K562 (cell line): ENCODE measurements at regions not wholly inside any gene's neighbourhood (a gene's known extent, or its start where the extent isn't known, plus 50 kb on each side); places are given as distances from the start of the nearest gene placed in this dataset.

Experiments
- ATAC-seq: fragments of 200-7000 bp; cut with Tn5 transposase; 3 replicates; pipeline ENCODE4 v1.9.1; 2020; ENCODE audit warnings: moderate library complexity
- BruUV-seq: library from RNA; stranded (reverse); fragments of 400-500 nt; replicated peaks from 2 replicates; lab custom pipeline; 2021; lab: Mats Ljungman, UMichigan
- CTCF ChIA-PET: fragments of 300-600 bp; formaldehyde crosslinking; extraction: SDS; loops from one replicate; lab custom pipeline; 2021; ENCODE audit warnings: low intra/inter-chr PET ratio; lab: Yijun Ruan, JAX
- POLR2A ChIA-PET: fragments of 300-600, 350-650 bp; sonication (Branson Sonifier 250); formaldehyde crosslinking; extraction: SDS; loops from one replicate; lab custom pipeline; 2021; ENCODE audit warnings: antibody characterized with exemption, inconsistent platforms; lab: Yijun Ruan, JAX
- DNase-seq, 4 experiments: peaks; one replicate each; pipeline versions ENCODE4 v3.0.0 to v3.0.0-alpha.2; 2011 to 2018; ENCODE audit warnings: low spot score in 3 of 4, mixed read lengths in 3 of 4; ENCODE audit errors: extremely low read depth in 1 of 4
- FAIRE-seq: peaks from 2 replicates; lab custom pipeline; 2011; peaks lifted over from hg19 to GRCh38; lab: Jason Lieb, UNC
- H2AFZ ChIP-seq: 2 replicates; pipeline ENCODE4 v1.6.0; 2011; ENCODE audit warnings: low read depth, low read length, control low read depth, inconsistent platforms
- H3K27ac ChIP-seq: fragments of 200-600 bp; 3 replicates; pipeline ENCODE4 v1.8.0; 2011; ENCODE audit warnings: low read depth, mild to moderate bottlenecking, control low read depth, inconsistent platforms, low read length, moderate library complexity, mixed read lengths; ENCODE audit errors: extremely low read depth
- H3K27me3 ChIP-seq, 2 experiments: fragments of 300-600 bp in 1 of 2; 2 replicates in 1 of 2; 3 replicates in 1 of 2; pipeline versions ENCODE4 v1.6.0 to v1.8.0; 2011; ENCODE audit warnings: inconsistent platforms in 2 of 2, low read length in 2 of 2, mild to moderate bottlenecking in 1 of 2, mixed read lengths in 1 of 2, moderate library complexity in 1 of 2; ENCODE audit not compliant: control insufficient read depth in 2 of 2, insufficient read depth in 2 of 2
- H3K36me3 ChIP-seq: fragments of 300-600 bp; 3 replicates; pipeline ENCODE4 v1.8.0; 2011; ENCODE audit warnings: mild to moderate bottlenecking, low read length, inconsistent platforms; ENCODE audit not compliant: control insufficient read depth, insufficient read depth
- H3K4me1 ChIP-seq, 2 experiments: fragments of 200-600 bp in 1 of 2; replicated peaks in 1 of 2; 2 replicates in 1 of 2; 3 replicates in 1 of 2; pipeline versions ENCODE4 v1.5.1 to v1.8.0; 2011; ENCODE audit warnings: inconsistent platforms in 2 of 2, low read length in 2 of 2, mild to moderate bottlenecking in 1 of 2, mixed read lengths in 1 of 2, moderate library complexity in 1 of 2; ENCODE audit not compliant: control insufficient read depth in 2 of 2, insufficient read depth in 2 of 2
- H3K4me2 ChIP-seq: 2 replicates; pipeline ENCODE4 v1.6.1; 2011; ENCODE audit warnings: low read length, control low read depth, inconsistent platforms, mixed read lengths; ENCODE audit not compliant: insufficient read depth
- H3K4me3 ChIP-seq: fragments of 200-600 bp; sonication (generic), shearing (Covaris generic); 2 replicates; pipeline ENCODE4 v1.5.1; 2016; ENCODE audit warnings: control low read depth, inconsistent platforms
- H3K79me2 ChIP-seq: fragments of 200-600 bp; 3 replicates; pipeline ENCODE4 v1.8.0; 2011; ENCODE audit warnings: low read length, inconsistent platforms; ENCODE audit not compliant: control insufficient read depth, insufficient read depth
- H3K9ac ChIP-seq, 2 experiments: 2 replicates each; pipeline versions ENCODE4 v1.6.0 to v1.6.1; 2011; ENCODE audit warnings: low read depth in 2 of 2, low read length in 2 of 2, control low read depth in 1 of 2, inconsistent platforms in 1 of 2, mild to moderate bottlenecking in 1 of 2, mixed read lengths in 1 of 2; ENCODE audit not compliant: insufficient read depth in 1 of 2
- H3K9me1 ChIP-seq: one replicate; pipeline ENCODE4 v1.6.0; 2011; ENCODE audit warnings: inconsistent platforms, mild to moderate bottlenecking, low read length, moderate library complexity; ENCODE audit not compliant: control insufficient read depth, insufficient read depth
- H3K9me3 ChIP-seq: replicated peaks from 2 replicates; pipeline ENCODE4 v1.5.1; 2011; ENCODE audit warnings: low read depth, low read length, inconsistent platforms; ENCODE audit not compliant: control insufficient read depth, insufficient read depth
- H4K20me1 ChIP-seq: replicated peaks from 2 replicates; pipeline ENCODE4 v1.6.1; 2011; ENCODE audit warnings: low read length, inconsistent platforms, mixed read lengths; ENCODE audit not compliant: control insufficient read depth, insufficient read depth
- CREM ChIP-seq: IDR thresholded peaks from 2 replicates; pipeline ENCODE4 v1.6.1; 2014; ENCODE audit warnings: antibody characterized with exemption, low read depth
- MTA1 ChIP-seq: fragments of 450-650 bp; IDR thresholded peaks from 2 replicates; pipeline ENCODE4 v1.6.1; 2017; ENCODE audit warnings: borderline replicate concordance
- RAD51 ChIP-seq: fragments of 450-650 bp; IDR thresholded peaks from 2 replicates; pipeline ENCODE4 v1.7.1; 2016; ENCODE audit warnings: low read depth, mild to moderate bottlenecking, borderline replicate concordance
- WGBS: fragments of 100-300 bp; shearing (Covaris generic); methylation state at CpG from one replicate; pipeline ENCODE4 v1.1.6; 2016; ENCODE audit warnings: low coverage, mixed read lengths; ENCODE audit not compliant: insufficient coverage; ENCODE audit errors: missing lambda C conversion rate; 5-methylcytosine and 5-hydroxymethylcytosine counted together
- in situ Hi-C: fragments of 300-500 bp; cut with MboI; formaldehyde crosslinking; loops from 4 replicates; pipeline ENCODE4 v1.15.0; 2018; ENCODE audit warnings: inconsistent platforms, mixed read lengths
- intact Hi-C: fragments of 100-400 bp; cut with micrococcal nuclease; formaldehyde crosslinking; loops from 2 replicates; pipeline ENCODE4 v1.14.2; 2022
- TF ChIP-seq, protein P1 (sequence below), 3 experiments: IDR thresholded peaks in 2 of 3; conservative IDR thresholded peaks in 1 of 3; 2 replicates each; pipeline ENCODE4 v1.5.1; 2011 to 2012; ENCODE audit warnings: low read length in 3 of 3, mild to moderate bottlenecking in 3 of 3, control low read depth in 2 of 3, improper control_type of control experiment in 1 of 3, inconsistent platforms in 1 of 3, low read depth in 1 of 3, mixed read lengths in 1 of 3, moderate library complexity in 1 of 3; ENCODE audit not compliant: insufficient read depth in 2 of 3
- TF ChIP-seq, protein P2 (sequence below), 2 experiments: fragments of 450-650 bp in 1 of 2; sonication (generic) in 1 of 2; formaldehyde crosslinking in 1 of 2; IDR thresholded peaks; 2 replicates each; pipeline versions ENCODE4 v1.7.1 to v1.9.0; 2016 to 2022; ENCODE audit warnings: inconsistent platforms in 1 of 2, mild to moderate bottlenecking in 1 of 2, missing genetic modification reagents in 1 of 2
- TF ChIP-seq, protein P3 (sequence below), 2 experiments: fragments of 450-650 bp in 1 of 2; IDR thresholded peaks; 2 replicates each; pipeline ENCODE4 v1.6.1; 2011 to 2017; ENCODE audit warnings: low read depth in 2 of 2, antibody characterized with exemption in 1 of 2, borderline replicate concordance in 1 of 2, low read length in 1 of 2, mild to moderate bottlenecking in 1 of 2, mixed read lengths in 1 of 2; ENCODE audit not compliant: control insufficient read depth in 1 of 2

DNA sequence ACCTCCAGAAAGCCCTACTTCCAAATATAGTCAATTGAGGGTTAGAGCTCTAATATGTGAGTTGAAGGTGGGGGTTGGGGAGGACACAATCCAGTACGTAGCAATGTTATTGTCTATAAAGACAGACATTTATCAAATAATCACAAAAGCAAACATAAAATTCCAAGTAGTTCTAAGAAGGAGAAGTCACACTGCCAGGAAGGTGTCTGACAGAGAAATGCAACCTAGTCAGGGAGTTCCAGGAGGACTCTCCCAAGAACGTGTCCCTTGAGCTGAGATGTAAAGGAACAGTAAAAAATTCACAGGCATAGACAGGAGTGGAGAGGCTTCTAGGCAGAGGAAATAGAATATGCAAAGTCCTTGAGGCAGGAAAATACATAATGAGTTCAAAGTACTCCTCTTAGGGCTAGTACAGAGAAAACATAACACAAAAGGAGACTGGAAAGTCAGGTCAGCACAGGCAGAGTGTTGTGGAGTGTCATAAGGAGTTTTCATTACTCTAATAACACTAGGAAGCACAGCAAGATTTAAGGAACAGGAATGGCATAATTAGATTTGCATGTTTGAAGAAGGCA lies 277.6 kb upstream of the STT3B start:
- H2AFZ ChIP-seq = no peak overlapping the region
- WGBS = 0% methylated on average over 2 of the region's 2 CpGs
- intact Hi-C loops = no loop called here
- TF ChIP-seq MTA1 (no peak), CREM (no peak), RAD51 (no peak)
- TF ChIP-seq, protein P1, sequence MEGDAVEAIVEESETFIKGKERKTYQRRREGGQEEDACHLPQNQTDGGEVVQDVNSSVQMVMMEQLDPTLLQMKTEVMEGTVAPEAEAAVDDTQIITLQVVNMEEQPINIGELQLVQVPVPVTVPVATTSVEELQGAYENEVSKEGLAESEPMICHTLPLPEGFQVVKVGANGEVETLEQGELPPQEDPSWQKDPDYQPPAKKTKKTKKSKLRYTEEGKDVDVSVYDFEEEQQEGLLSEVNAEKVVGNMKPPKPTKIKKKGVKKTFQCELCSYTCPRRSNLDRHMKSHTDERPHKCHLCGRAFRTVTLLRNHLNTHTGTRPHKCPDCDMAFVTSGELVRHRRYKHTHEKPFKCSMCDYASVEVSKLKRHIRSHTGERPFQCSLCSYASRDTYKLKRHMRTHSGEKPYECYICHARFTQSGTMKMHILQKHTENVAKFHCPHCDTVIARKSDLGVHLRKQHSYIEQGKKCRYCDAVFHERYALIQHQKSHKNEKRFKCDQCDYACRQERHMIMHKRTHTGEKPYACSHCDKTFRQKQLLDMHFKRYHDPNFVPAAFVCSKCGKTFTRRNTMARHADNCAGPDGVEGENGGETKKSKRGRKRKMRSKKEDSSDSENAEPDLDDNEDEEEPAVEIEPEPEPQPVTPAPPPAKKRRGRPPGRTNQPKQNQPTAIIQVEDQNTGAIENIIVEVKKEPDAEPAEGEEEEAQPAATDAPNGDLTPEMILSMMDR (IDR thresholded peaks at IDR 0.05 in 2 of 3, conservative IDR thresholded peaks at IDR 0.05 in 1 of 3; ENCODE audit: insufficient read depth in 2 of 3, low read depth in 1 of 3, low read length in 3 of 3) = no peak
- TF ChIP-seq, protein P2, sequence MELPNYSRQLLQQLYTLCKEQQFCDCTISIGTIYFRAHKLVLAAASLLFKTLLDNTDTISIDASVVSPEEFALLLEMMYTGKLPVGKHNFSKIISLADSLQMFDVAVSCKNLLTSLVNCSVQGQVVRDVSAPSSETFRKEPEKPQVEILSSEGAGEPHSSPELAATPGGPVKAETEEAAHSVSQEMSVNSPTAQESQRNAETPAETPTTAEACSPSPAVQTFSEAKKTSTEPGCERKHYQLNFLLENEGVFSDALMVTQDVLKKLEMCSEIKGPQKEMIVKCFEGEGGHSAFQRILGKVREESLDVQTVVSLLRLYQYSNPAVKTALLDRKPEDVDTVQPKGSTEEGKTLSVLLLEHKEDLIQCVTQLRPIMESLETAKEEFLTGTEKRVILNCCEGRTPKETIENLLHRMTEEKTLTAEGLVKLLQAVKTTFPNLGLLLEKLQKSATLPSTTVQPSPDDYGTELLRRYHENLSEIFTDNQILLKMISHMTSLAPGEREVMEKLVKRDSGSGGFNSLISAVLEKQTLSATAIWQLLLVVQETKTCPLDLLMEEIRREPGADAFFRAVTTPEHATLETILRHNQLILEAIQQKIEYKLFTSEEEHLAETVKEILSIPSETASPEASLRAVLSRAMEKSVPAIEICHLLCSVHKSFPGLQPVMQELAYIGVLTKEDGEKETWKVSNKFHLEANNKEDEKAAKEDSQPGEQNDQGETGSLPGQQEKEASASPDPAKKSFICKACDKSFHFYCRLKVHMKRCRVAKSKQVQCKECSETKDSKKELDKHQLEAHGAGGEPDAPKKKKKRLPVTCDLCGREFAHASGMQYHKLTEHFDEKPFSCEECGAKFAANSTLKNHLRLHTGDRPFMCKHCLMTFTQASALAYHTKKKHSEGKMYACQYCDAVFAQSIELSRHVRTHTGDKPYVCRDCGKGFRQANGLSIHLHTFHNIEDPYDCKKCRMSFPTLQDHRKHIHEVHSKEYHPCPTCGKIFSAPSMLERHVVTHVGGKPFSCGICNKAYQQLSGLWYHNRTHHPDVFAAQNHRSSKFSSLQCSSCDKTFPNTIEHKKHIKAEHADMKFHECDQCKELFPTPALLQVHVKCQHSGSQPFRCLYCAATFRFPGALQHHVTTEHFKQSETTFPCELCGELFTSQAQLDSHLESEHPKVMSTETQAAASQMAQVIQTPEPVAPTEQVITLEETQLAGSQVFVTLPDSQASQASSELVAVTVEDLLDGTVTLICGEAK (IDR thresholded peaks at IDR 0.05) = no peak
- TF ChIP-seq, protein P2 (CRISPR knock-in tag; IDR thresholded peaks at IDR 0.05) = no peak
- TF ChIP-seq, protein P3, sequence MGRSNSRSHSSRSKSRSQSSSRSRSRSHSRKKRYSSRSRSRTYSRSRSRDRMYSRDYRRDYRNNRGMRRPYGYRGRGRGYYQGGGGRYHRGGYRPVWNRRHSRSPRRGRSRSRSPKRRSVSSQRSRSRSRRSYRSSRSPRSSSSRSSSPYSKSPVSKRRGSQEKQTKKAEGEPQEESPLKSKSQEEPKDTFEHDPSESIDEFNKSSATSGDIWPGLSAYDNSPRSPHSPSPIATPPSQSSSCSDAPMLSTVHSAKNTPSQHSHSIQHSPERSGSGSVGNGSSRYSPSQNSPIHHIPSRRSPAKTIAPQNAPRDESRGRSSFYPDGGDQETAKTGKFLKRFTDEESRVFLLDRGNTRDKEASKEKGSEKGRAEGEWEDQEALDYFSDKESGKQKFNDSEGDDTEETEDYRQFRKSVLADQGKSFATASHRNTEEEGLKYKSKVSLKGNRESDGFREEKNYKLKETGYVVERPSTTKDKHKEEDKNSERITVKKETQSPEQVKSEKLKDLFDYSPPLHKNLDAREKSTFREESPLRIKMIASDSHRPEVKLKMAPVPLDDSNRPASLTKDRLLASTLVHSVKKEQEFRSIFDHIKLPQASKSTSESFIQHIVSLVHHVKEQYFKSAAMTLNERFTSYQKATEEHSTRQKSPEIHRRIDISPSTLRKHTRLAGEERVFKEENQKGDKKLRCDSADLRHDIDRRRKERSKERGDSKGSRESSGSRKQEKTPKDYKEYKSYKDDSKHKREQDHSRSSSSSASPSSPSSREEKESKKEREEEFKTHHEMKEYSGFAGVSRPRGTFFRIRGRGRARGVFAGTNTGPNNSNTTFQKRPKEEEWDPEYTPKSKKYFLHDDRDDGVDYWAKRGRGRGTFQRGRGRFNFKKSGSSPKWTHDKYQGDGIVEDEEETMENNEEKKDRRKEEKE (IDR thresholded peaks at IDR 0.05; ENCODE audit: borderline replicate concordance in 1 of 2, control insufficient read depth in 1 of 2, low read depth in 2 of 2, low read length in 1 of 2) = no peak

More for the DNA sequence above, 277.6 kb upstream of the STT3B start:
- ATAC-seq = no peak
- no TSS peak for BruUV-seq
- no peaks in the 10 kb centered on the region for H3K4me1 ChIP-seq
- H3K9ac ChIP-seq = no peak overlapping the region
- no peaks in the 10 kb centered on the region for H3K79me2 ChIP-seq
- H3K9me3 ChIP-seq = no peaks in the 10 kb centered on the region
- FAIRE-seq = no peak
- DNase-seq = no peak
- H3K4me2 ChIP-seq = no peak overlapping the region
- ChIA-PET CTCF (no interaction called here), POLR2A (interaction anchor here (0.7 kb wide), 1 partner anchor 30 kb away, joined by 3 read pairs; no protein-coding TSS in a partner anchor)
- no peak overlapping the region for H3K27ac ChIP-seq
- H4K20me1 ChIP-seq = no peaks in the 10 kb centered on the region
- no peak overlapping the region for H3K4me3 ChIP-seq
- H3K9me1 ChIP-seq = no peaks in the 10 kb centered on the region
- no peaks in the 10 kb centered on the region for H3K36me3 ChIP-seq
- in situ Hi-C loops = no loop called here
- no peaks in the 10 kb centered on the region for H3K27me3 ChIP-seq
